Ovary (tissue), 3 donors: ENCODE measurements at regions not wholly inside any gene's neighbourhood (a gene's known extent, or its start where the extent isn't known, plus 50 kb on each side); places are given as distances from the start of the nearest gene placed in this dataset.

Experiments
- POLR2A ChIP-seq: fragments of 450-650 bp; IDR thresholded peaks from one replicate; pipeline ENCODE4 v1.6.1; 2017; ENCODE audit warnings: antibody characterized with exemption, mild to moderate bottlenecking, moderate library complexity
- TF ChIP-seq, protein P1 (sequence below), 3 donors: fragments of 450-650 bp in 2 of 3; fragments of 200-600 bp in 1 of 3; IDR thresholded peaks; one replicate each; pipeline versions ENCODE4 v1.5.1 to v1.8.0; 2016 to 2022; ENCODE audit warnings: antibody characterized with exemption in 3 of 3, mild to moderate bottlenecking in 1 of 3
- donor health status: DM: no; HTN: no; CAD: no.

DNA sequence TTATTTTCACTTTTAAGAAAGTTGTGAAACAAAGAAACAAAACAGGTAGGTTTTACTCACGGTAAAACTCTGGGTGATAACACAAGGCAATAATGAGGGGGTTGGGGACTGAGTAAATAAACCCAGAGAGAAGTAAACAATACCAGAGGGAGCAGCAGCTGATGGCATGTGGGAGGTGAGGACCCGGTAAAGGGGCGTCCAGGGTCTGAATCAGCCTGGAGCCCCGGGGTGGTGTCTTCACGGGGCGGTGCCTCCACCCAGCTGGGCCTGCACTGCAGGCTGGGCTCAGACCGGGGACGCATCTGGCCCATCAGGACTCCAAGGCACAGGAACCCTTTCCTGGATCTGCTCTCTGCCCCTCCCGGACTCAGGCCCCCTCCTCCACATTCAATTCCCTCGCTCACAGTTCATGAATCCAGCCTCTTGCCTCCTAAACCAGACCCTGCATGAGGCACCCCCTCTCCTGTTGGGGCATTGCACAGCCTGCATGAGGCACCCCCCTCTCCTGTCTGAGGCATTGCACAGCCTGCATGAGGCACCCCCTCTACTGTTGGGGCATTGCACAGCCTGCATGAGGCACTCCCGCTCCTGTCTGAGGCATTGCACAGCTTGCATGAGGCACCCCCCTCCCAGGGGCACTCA, 73.9 kb upstream of the MFGE8 start:
- TF ChIP-seq, protein P1, sequence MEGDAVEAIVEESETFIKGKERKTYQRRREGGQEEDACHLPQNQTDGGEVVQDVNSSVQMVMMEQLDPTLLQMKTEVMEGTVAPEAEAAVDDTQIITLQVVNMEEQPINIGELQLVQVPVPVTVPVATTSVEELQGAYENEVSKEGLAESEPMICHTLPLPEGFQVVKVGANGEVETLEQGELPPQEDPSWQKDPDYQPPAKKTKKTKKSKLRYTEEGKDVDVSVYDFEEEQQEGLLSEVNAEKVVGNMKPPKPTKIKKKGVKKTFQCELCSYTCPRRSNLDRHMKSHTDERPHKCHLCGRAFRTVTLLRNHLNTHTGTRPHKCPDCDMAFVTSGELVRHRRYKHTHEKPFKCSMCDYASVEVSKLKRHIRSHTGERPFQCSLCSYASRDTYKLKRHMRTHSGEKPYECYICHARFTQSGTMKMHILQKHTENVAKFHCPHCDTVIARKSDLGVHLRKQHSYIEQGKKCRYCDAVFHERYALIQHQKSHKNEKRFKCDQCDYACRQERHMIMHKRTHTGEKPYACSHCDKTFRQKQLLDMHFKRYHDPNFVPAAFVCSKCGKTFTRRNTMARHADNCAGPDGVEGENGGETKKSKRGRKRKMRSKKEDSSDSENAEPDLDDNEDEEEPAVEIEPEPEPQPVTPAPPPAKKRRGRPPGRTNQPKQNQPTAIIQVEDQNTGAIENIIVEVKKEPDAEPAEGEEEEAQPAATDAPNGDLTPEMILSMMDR (IDR thresholded peaks at IDR 0.05), result no peak
- TF ChIP-seq POLR2A, result no peak
